Esophagus squamous epithelium (tissue), 5 donors: ENCODE measurements at regions not wholly inside any gene's neighbourhood (a gene's known extent, or its start where the extent isn't known, plus 50 kb on each side); places are given as distances from the start of the nearest gene placed in this dataset.

ENCODE experiments used
- DNase-seq: peaks from one replicate; lab custom pipeline; 2025; lab: John Stamatoyannopoulos, UW
- H3K27ac ChIP-seq, 4 donors: fragments of 200-600 bp; sonication (generic); one replicate each; pipeline ENCODE4 v1.5.1; 2016 to 2019; ENCODE audit warnings: mild to moderate bottlenecking in 1 of 4
- H3K27me3 ChIP-seq, 4 donors: fragments of 200-600 bp; sonication (generic); 1 replicate in 3 of 4; 2 replicates in 1 of 4; pipeline versions ENCODE4 v1.5.1 to v1.6.0; 2017 to 2021; ENCODE audit warnings: antibody characterized with exemption in 1 of 4
- H3K36me3 ChIP-seq, 3 donors: fragments of 200-600 bp; sonication (generic); one replicate each; pipeline ENCODE4 v1.5.1; 2016 to 2019
- H3K4me1 ChIP-seq, 3 donors: fragments of 200-600 bp; sonication (generic); one replicate each; pipeline ENCODE4 v1.5.1; 2017 to 2019
- H3K4me3 ChIP-seq, 4 donors: fragments of 200-600 bp; sonication (generic); 1 replicate in 3 of 4; 2 replicates in 1 of 4; pipeline ENCODE4 v1.5.1; 2016 to 2019; ENCODE audit warnings: mild to moderate bottlenecking in 2 of 4, moderate library complexity in 1 of 4
- H3K9me3 ChIP-seq, 3 donors: fragments of 200-600 bp; sonication (generic); one replicate each; pipeline ENCODE4 v1.5.1; 2016 to 2019
- POLR2A ChIP-seq, 4 donors: fragments of 450-650 bp; IDR thresholded peaks; one replicate each; pipeline ENCODE4 v1.6.1; 2017; ENCODE audit warnings: antibody characterized with exemption in 4 of 4, mild to moderate bottlenecking in 4 of 4, moderate library complexity in 3 of 4
- WGBS, 2 donors: methylation state at CpG; one replicate each; pipeline ENCODE4 v1.1.5; 2018; 5-methylcytosine and 5-hydroxymethylcytosine counted together
- intact Hi-C: fragments of 100-400 bp; cut with DNase I; formaldehyde crosslinking; loops from one replicate; pipeline ENCODE4 v1.15.0; 2022
- TF ChIP-seq, protein P1 (sequence below), 6 experiments: fragments of 450-650 bp in 4 of 6; fragments of 200-600 bp in 2 of 6; sonication (generic) in 2 of 6; IDR thresholded peaks; one replicate each; pipeline ENCODE4 v1.5.1; 2016 to 2019; ENCODE audit warnings: antibody characterized with exemption in 6 of 6, mild to moderate bottlenecking in 4 of 6, moderate library complexity in 4 of 6
- donor health status: DM: yes; HTN: yes; CAD: no.

DNA sequence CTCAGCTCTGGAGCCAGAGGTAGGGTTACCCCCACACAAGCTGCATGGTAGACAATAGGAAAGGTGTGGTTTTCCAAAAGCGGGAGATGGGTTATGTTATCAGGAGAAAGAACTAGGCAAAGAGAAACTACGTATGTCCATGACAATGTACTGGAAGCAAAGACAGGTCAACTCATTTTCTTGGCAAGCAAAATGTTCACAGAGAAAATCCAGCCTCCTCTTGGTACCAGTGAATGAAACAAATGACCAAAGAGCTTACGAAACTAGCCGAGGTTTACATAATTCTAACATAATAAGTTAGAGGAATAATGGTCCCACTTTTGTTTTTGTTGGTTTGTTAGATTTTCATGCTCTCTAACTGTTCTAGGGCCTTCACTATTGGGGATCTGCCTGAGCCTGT, 338.1 kb upstream of the TGFBR2 start:
- H3K9me3 ChIP-seq, result no peaks in the 10 kb centered on the region
- TF ChIP-seq, protein P1, sequence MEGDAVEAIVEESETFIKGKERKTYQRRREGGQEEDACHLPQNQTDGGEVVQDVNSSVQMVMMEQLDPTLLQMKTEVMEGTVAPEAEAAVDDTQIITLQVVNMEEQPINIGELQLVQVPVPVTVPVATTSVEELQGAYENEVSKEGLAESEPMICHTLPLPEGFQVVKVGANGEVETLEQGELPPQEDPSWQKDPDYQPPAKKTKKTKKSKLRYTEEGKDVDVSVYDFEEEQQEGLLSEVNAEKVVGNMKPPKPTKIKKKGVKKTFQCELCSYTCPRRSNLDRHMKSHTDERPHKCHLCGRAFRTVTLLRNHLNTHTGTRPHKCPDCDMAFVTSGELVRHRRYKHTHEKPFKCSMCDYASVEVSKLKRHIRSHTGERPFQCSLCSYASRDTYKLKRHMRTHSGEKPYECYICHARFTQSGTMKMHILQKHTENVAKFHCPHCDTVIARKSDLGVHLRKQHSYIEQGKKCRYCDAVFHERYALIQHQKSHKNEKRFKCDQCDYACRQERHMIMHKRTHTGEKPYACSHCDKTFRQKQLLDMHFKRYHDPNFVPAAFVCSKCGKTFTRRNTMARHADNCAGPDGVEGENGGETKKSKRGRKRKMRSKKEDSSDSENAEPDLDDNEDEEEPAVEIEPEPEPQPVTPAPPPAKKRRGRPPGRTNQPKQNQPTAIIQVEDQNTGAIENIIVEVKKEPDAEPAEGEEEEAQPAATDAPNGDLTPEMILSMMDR (IDR thresholded peaks at IDR 0.05), result no peak
- no peak for TF ChIP-seq POLR2A (IDR thresholded peaks at IDR 0.05)
- H3K36me3 ChIP-seq, result no peaks in the 10 kb centered on the region
- DNase-seq, result no peak
- intact Hi-C loops, result no loop called here
- H3K4me3 ChIP-seq, result no peak overlapping the region
- WGBS, 2 donors, result 34 to 37% methylated on average over 4 of the region's 4 CpGs
- no peak overlapping the region for H3K27ac ChIP-seq
- H3K27me3 ChIP-seq, result no peaks in the 10 kb centered on the region
- H3K4me1 ChIP-seq, result peaks cover 0 to 4% (median 0%) of the 10 kb centered on the region in 3 donors

DNA sequence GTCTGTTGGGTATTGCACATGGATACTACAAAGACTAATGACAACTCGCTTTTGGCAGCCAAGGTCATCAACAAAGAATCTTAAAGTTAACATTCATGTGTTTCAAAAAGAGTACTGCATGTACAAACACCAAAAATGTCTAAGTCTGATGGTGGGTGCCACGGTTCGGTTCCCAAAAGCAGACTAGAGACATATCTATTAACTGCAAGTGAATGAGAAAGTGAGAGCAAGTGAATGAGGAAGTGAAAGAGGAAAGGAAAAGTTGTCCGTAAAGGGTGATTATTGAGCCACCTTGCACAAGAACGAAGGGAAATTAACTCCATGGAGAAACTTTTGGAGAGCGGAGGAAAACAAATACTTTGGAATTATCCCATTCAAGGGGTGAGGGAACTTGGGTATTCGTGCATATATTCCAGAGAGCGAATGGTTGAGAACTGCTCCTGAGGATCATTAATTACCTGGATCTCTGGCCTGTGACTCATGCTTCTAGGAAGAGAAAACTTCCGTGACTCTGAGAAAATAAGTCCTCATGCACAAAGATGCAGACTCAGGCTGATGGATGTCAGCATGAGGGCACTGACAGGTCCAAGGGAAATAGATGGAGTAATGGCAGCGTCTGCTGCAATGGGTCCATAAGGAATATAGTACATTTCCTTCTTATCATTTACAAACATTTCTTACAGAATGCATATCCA, 336.5 kb upstream of the TGFBR2 start:
- Histone ChIP-seq H3K36me3 (no peaks in the 10 kb centered on the region), H3K9me3 (no peaks in the 10 kb centered on the region), H3K4me3 (no peak overlapping the region), H3K4me1 (no peaks in the 10 kb centered on the region), H3K27ac (no peak overlapping the region), H3K27me3 (no peaks in the 10 kb centered on the region)
- DNase-seq, result no peak
- TF ChIP-seq, protein P1 (IDR thresholded peaks at IDR 0.05), result no peak
- TF ChIP-seq POLR2A (IDR thresholded peaks at IDR 0.05), result no peak
- WGBS, 2 donors, result 70 to 74% methylated on average over 10 of the region's 10 CpGs
- intact Hi-C loops, result no loop called here

DNA sequence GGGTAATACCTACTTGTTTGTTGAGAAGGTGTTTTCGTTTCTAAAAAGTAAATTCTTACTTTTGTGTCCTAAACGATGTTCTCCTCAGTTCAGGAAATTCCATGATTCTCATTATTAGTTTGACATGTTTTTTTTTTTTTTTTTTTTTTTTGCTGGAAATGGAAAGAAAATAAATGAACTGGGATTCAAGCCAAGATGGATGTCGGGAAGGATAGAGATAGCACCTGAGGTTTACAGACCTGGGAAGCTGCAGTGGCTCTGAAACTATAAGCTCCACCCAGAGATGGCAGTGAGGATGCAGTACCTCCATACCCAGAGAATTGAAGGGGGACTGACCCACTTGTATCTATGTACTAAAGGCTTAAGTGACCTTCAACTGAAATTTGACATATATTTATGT, 334.6 kb upstream of the TGFBR2 start:
- no peak for TF ChIP-seq POLR2A (IDR thresholded peaks at IDR 0.05)
- TF ChIP-seq, protein P1 (IDR thresholded peaks at IDR 0.05), result no peak
- intact Hi-C loops, result no loop called here
- Histone ChIP-seq H3K4me1 (no peaks in the 10 kb centered on the region), H3K36me3 (no peaks in the 10 kb centered on the region), H3K27ac (no peak overlapping the region), H3K9me3 (no peaks in the 10 kb centered on the region), H3K4me3 (no peak overlapping the region), H3K27me3 (no peaks in the 10 kb centered on the region)
- no peak for DNase-seq
- 70 to 89% methylated on average over 2 of the region's 3 CpGs for WGBS, 2 donors

DNA sequence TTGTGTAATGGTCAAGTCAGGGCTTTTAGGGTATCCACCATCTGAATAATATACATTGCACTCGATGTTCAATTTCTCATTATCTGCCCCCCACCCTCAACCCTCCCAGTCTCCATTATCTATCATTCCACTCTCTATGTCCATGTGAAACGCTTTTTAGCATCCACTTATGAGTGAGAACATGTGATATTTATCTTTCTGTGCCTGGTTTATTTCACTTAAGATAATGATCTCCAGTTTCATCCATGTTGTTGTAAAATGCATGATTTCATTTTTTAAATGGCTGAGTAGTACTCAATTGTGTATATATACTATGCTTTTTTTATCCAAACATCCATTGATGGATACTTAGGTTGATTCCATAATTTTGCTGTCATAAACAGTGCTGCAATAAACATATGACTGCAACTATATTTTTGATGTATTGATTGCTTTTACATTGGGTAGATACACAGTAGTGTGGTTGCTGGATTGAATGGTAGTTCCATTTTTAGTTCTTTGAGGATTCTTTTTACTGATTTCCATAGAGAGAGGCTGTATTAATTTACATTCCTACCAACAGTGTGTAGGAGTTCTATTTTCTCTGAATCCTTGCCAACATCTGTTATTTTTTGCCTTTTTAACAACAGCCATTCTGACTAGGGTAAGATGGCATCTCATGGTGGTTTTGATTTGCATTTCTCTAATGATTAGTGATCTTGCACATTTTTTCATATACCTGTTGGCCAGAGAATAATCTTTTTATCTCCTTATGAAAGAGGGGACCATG, 332.9 kb upstream of the TGFBR2 start:
- TF ChIP-seq, protein P1 (IDR thresholded peaks at IDR 0.05), result no peak
- no peak for TF ChIP-seq POLR2A (IDR thresholded peaks at IDR 0.05)
- no peaks in the 10 kb centered on the region for H3K4me1 ChIP-seq
- H3K4me3 ChIP-seq, result no peak overlapping the region
- no peaks in the 10 kb centered on the region for H3K27me3 ChIP-seq
- intact Hi-C loops, result no loop called here
- DNase-seq, result no peak
- H3K9me3 ChIP-seq, result no peaks in the 10 kb centered on the region
- H3K36me3 ChIP-seq, result no peaks in the 10 kb centered on the region
- no peak overlapping the region for H3K27ac ChIP-seq
- 58 to 88% methylated on average over 2 of the region's 2 CpGs for WGBS, 2 donors

DNA sequence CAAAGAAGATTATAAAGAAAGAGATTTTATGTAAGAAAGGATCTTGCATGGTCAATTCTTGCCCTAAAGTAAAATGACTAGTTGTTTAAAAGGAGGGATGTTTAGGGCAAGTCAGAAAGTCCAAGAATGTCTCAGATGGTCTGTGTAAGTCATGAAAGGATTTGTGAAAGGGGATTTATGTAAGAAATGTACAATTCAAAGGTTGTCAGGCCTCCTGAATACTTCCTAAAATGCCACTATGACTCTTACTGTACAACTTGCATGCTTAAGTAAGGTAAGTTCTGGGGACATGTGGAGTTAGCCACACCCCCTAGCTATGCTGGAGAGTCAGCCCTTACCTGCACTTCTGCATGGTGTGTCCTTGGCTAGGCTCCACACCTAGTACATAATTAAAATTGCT, 328.9 kb upstream of the TGFBR2 start:
- DNase-seq, result no peak
- Histone ChIP-seq H3K9me3 (no peaks in the 10 kb centered on the region), H3K4me3 (no peak overlapping the region), H3K27me3 (no peaks in the 10 kb centered on the region), H3K36me3 (no peaks in the 10 kb centered on the region), H3K27ac (no peak overlapping the region), H3K4me1 (peaks cover 0 to 8% (median 6%) of the 10 kb centered on the region in 3 donors)
- intact Hi-C loops, result no loop called here
- TF ChIP-seq, protein P1 (IDR thresholded peaks at IDR 0.05), result no peak
- TF ChIP-seq POLR2A (IDR thresholded peaks at IDR 0.05), result no peak
